ENCODE measurements at regions not wholly inside any gene's neighbourhood (a gene's known extent, or its start where the extent isn't known, plus 50 kb on each side); places are given as distances from the start of the nearest gene placed in this dataset.
A peak's percentile ranks its signal among the peaks of the same experiment; 100 is the strongest.

DNA sequence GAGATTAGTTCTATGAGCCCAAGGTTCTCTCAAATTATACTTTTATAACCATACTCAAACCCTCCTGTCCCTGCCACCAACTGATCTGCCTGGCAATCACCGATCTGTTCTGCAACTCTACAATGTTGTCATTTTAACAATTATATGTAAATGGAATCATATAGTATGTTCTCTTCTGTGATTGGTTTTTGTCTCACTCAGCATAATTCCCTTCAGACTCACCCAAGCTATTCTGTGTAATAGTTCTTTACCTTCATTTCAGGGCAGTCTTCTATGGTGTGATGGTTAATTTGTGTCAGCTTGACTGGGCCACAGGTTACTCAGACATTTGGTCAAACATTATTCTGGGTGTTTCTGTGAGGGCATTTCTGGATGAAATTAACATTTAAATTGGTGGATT lies 181.9 kb upstream of the CXCL12 start:
- TF ChIP-seq CTCF (IDR thresholded peaks at IDR 0.05; ENCODE audit: extremely low read depth, low read depth, low read length), result no peak
- peak overlapping the region; percentile 31 for H2AFZ ChIP-seq (ENCODE audit: low read length)
- no peaks in the 10 kb centered on the region for H3K27me3 ChIP-seq (ENCODE audit: insufficient read depth, low read length)
- H3K27ac ChIP-seq (ENCODE audit: low read depth, low read length), result peak overlapping the region; percentile 36
- H3K9me3 ChIP-seq (ENCODE audit: low read depth, low read length), result no peaks in the 10 kb centered on the region
- peaks cover 45% of the 10 kb centered on the region for H3K4me1 ChIP-seq (ENCODE audit: insufficient read depth, low read length)
- H4K20me1 ChIP-seq (ENCODE audit: insufficient read depth, low read length), result no peaks in the 10 kb centered on the region
- no peaks in the 10 kb centered on the region for H3K36me3 ChIP-seq (ENCODE audit: insufficient read depth, low read length)
- DNase-seq (ENCODE audit: insufficient read length, low spot score, missing footprints), result no peak
- no peaks in the 10 kb centered on the region for H3K79me2 ChIP-seq (ENCODE audit: insufficient read depth, low read length)
- H3K4me2 ChIP-seq (ENCODE audit: insufficient read depth, low read length), result no peak overlapping the region
- H3K4me3 ChIP-seq (ENCODE audit: insufficient read depth, low read length), result no peak overlapping the region

- Histone ChIP-seq H2AFZ (ENCODE audit: low read length) (peak overlapping the region; percentile 11), H3K4me3 (ENCODE audit: insufficient read depth, low read length) (no peak overlapping the region), H3K27me3 (ENCODE audit: insufficient read depth, low read length) (no peaks in the 10 kb centered on the region), H3K4me1 (ENCODE audit: insufficient read depth, low read length) (peaks cover 45% of the 10 kb centered on the region), H3K36me3 (ENCODE audit: insufficient read depth, low read length) (no peaks in the 10 kb centered on the region), H3K79me2 (ENCODE audit: insufficient read depth, low read length) (no peaks in the 10 kb centered on the region), H3K27ac (ENCODE audit: low read depth, low read length) (peak overlapping the region; percentile 36), H3K9me3 (ENCODE audit: low read depth, low read length) (no peaks in the 10 kb centered on the region), H3K4me2 (ENCODE audit: insufficient read depth, low read length) (no peak overlapping the region), H4K20me1 (ENCODE audit: insufficient read depth, low read length) (no peaks in the 10 kb centered on the region)
- DNase-seq (ENCODE audit: insufficient read length, low spot score, missing footprints), result no peak
- no peak for TF ChIP-seq CTCF (IDR thresholded peaks at IDR 0.05; ENCODE audit: extremely low read depth, low read depth, low read length)
Measured at GRCh38 chr10:44567471-44567870, 182.6 kb upstream of the CXCL12 start.

GRCh38 chr10:44569193-44570091 lies 184.5 kb upstream of the CXCL12 start:
- Histone ChIP-seq H3K4me1 (ENCODE audit: insufficient read depth, low read length) (peaks cover 45% of the 10 kb centered on the region), H3K27ac (ENCODE audit: low read depth, low read length) (peak overlapping the region; percentile 95), H4K20me1 (ENCODE audit: insufficient read depth, low read length) (no peaks in the 10 kb centered on the region), H3K36me3 (ENCODE audit: insufficient read depth, low read length) (no peaks in the 10 kb centered on the region), H3K79me2 (ENCODE audit: insufficient read depth, low read length) (no peaks in the 10 kb centered on the region), H3K4me3 (ENCODE audit: insufficient read depth, low read length) (peak overlapping the region; percentile 24), H3K4me2 (ENCODE audit: insufficient read depth, low read length) (peak overlapping the region; percentile 71), H2AFZ (ENCODE audit: low read length) (peak overlapping the region; percentile 74), H3K9me3 (ENCODE audit: low read depth, low read length) (no peaks in the 10 kb centered on the region), H3K27me3 (ENCODE audit: insufficient read depth, low read length) (no peaks in the 10 kb centered on the region)
- DNase-seq (ENCODE audit: insufficient read length, low spot score, missing footprints), result peak; percentile 90
- TF ChIP-seq CTCF (IDR thresholded peaks at IDR 0.05; ENCODE audit: extremely low read depth, low read depth, low read length), result no peak

- peak; percentile 36 for DNase-seq (ENCODE audit: insufficient read length, low spot score, missing footprints)
- Histone ChIP-seq H3K79me2 (ENCODE audit: insufficient read depth, low read length) (no peaks in the 10 kb centered on the region), H3K27me3 (ENCODE audit: insufficient read depth, low read length) (no peaks in the 10 kb centered on the region), H3K9me3 (ENCODE audit: low read depth, low read length) (no peaks in the 10 kb centered on the region), H3K27ac (ENCODE audit: low read depth, low read length) (no peak overlapping the region), H4K20me1 (ENCODE audit: insufficient read depth, low read length) (no peaks in the 10 kb centered on the region), H3K36me3 (ENCODE audit: insufficient read depth, low read length) (no peaks in the 10 kb centered on the region), H3K4me3 (ENCODE audit: insufficient read depth, low read length) (no peak overlapping the region), H2AFZ (ENCODE audit: low read length) (no peak overlapping the region), H3K4me1 (ENCODE audit: insufficient read depth, low read length) (peaks cover 45% of the 10 kb centered on the region), H3K4me2 (ENCODE audit: insufficient read depth, low read length) (peak overlapping the region; percentile 0)
- TF ChIP-seq CTCF (IDR thresholded peaks at IDR 0.05; ENCODE audit: extremely low read depth, low read depth, low read length), result no peak
Measured at GRCh38 chr10:44571701-44572100, 186.8 kb upstream of the CXCL12 start.
